ENCODE measurements at regions not wholly inside any gene's neighbourhood (a gene's known extent, or its start where the extent isn't known, plus 50 kb on each side); places are given as distances from the start of the nearest gene placed in this dataset.
"Not testable (repeated sequence)": the region's sequence is repeated elsewhere in the genome, so short reads cannot be mapped to it uniquely, and the experiment has no call there.

DNA sequence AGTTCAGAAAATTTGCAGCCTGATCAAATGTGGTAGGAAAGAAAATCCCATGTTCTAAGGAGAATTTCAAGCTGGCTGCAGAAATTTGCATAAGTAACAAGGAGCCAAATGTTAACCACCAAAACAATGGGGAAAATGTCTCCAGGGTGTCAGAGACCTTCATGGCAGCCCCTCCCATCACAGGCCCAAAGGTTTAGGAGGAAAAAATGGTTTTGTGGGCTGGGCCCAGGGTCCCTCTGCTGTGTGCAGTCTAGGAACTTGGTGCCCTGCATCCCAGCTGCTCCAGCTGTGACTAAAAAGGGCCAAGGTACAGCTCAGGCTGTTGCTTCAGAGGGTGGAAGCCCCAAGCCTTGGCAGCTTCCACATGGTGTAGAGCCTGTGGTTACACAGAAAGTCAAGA, 79.8 kb downstream of the WSB1 start:
- TF ChIP-seq, protein P1, sequence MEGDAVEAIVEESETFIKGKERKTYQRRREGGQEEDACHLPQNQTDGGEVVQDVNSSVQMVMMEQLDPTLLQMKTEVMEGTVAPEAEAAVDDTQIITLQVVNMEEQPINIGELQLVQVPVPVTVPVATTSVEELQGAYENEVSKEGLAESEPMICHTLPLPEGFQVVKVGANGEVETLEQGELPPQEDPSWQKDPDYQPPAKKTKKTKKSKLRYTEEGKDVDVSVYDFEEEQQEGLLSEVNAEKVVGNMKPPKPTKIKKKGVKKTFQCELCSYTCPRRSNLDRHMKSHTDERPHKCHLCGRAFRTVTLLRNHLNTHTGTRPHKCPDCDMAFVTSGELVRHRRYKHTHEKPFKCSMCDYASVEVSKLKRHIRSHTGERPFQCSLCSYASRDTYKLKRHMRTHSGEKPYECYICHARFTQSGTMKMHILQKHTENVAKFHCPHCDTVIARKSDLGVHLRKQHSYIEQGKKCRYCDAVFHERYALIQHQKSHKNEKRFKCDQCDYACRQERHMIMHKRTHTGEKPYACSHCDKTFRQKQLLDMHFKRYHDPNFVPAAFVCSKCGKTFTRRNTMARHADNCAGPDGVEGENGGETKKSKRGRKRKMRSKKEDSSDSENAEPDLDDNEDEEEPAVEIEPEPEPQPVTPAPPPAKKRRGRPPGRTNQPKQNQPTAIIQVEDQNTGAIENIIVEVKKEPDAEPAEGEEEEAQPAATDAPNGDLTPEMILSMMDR (IDR thresholded peaks at IDR 0.05) = not testable (repeated sequence)
- TF ChIP-seq POLR2A (IDR thresholded peaks at IDR 0.05) = not testable (repeated sequence)

Measured in uterus (tissue), 2 donors.